ENCODE measurements at regions not wholly inside any gene's neighbourhood (a gene's known extent, or its start where the extent isn't known, plus 50 kb on each side); places are given as distances from the start of the nearest gene placed in this dataset.
"Not testable (repeated sequence)": the region's sequence is repeated elsewhere in the genome, so short reads cannot be mapped to it uniquely, and the experiment has no call there.

DNA sequence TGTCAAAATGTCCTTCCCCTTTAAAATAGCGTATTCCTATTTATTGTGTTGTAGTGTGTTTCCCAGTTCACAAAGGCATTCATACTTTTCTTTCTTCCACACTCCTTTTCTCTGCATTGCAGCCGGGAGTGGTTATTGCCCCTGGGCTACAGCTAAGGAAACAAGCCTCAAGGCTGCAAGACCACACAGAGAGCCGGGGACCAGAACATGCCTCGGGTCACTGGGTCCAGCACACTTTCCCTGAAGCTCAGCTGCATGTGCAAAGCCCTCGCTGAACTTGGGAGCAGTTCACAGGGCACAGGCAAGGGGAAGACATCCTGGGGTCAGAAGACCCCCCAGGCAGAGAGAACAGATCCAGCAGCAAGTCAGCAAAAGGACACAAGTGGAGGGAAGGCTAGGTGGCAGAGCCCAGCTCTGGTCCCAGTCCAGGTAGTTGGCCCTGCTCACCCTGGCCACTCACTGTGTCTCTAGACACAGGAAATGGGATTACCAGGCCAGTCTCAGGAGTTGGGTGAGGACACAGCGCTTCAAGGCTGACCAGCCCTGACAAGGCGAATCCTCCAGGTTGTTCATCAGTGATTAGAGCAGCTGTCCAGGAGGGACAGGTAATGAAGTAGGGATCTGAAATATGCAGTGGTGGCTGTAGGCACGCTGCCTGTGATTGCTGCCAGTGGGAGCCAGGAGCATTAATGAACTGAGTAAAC, 118.2 kb downstream of the CD83 start:
- DNase-seq (ENCODE audit: low read depth) (no peak), FAIRE-seq (no peak)
- H3K27me3 ChIP-seq (ENCODE audit: control insufficient read depth, insufficient read depth, low read length) = no peaks in the 10 kb centered on the region
- H3K36me3 ChIP-seq (ENCODE audit: control insufficient read depth, insufficient read depth, low read length) = no peaks in the 10 kb centered on the region
- no peak for TF ChIP-seq CTCF (IDR thresholded peaks at IDR 0.05; ENCODE audit: insufficient read depth, low read length, severe bottlenecking)
- no peak overlapping the region for H3K4me3 ChIP-seq (ENCODE audit: low read depth, low read length)

DNA sequence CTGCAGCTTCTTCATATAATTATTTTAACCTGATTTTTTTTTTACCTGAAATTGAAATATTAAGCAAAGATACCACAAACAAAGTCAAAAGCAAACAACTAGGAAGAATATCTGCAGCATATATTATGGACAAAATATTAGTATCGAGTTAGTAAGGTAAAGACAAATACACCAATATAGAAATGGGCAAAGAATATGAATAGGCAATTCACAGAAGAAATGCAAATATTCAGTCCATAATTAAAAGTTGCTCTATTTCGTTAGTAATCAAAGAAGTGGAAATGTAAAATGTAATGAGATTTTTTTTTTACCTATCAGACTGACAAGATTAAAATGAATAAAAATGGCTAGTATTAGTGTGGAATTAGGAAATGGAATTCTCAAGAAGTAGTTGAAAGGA, 121.5 kb downstream of the CD83 start:
- DNase-seq (ENCODE audit: low read depth) = no peak
- no peak for FAIRE-seq
- Histone ChIP-seq H3K27me3 (ENCODE audit: control insufficient read depth, insufficient read depth, low read length) (no peaks in the 10 kb centered on the region), H3K4me3 (ENCODE audit: low read depth, low read length) (no peak overlapping the region), H3K36me3 (ENCODE audit: control insufficient read depth, insufficient read depth, low read length) (no peaks in the 10 kb centered on the region)
- no peak for TF ChIP-seq CTCF (IDR thresholded peaks at IDR 0.05; ENCODE audit: insufficient read depth, low read length, severe bottlenecking)

- no peak for TF ChIP-seq CTCF (IDR thresholded peaks at IDR 0.05; ENCODE audit: insufficient read depth, low read length, severe bottlenecking)
- no peaks in the 10 kb centered on the region for H3K27me3 ChIP-seq (ENCODE audit: control insufficient read depth, insufficient read depth, low read length)
- DNase-seq (ENCODE audit: low read depth) (no peak), FAIRE-seq (no peak)
- H3K4me3 ChIP-seq (ENCODE audit: low read depth, low read length) = no peak overlapping the region
- H3K36me3 ChIP-seq (ENCODE audit: control insufficient read depth, insufficient read depth, low read length) = no peaks in the 10 kb centered on the region
Observed at GRCh38 chr6:14240411-14241166, 123.0 kb downstream of the CD83 start.

DNA sequence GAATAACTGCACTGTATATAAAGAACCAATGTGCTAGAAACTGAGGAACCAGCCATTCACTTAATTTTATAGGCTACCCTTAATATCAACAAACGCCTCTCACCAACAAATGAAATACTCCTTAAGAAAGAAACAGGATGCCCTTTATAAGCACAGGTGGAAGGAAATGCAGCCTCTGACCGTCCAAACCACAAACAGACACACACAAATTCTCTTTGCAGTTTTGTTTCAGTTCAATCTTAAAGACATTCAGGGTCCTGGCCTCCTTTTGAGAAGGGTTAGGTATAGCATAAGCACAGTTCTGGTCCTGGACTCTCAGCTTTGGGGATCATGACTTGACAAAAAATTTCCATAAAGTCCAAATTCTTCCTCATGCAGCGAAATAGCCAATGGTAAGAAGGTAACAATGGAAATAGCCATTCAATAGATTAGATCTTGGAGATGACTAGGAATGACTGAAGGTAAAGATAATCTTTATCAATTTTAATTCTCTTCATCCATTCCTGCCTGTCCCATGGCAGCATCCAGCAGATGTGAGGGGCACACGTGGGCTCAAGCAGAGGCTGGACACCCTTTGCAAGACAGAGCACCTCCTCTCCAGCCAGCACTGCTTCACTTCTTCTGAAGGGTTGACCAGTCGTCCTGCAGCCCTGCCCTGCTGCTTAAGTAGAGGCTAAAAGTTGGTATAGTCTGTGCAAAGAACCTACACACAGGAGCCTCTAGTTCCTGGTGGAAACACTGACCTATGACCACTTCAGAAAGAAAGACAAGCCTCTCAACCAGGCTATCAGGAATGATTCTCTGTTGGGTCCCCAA, 123.9 kb downstream of the CD83 start:
- H3K27me3 ChIP-seq (ENCODE audit: control insufficient read depth, insufficient read depth, low read length) = no peaks in the 10 kb centered on the region
- no peak overlapping the region for H3K4me3 ChIP-seq (ENCODE audit: low read depth, low read length)
- DNase-seq (ENCODE audit: low read depth) (no peak), FAIRE-seq (no peak)
- H3K36me3 ChIP-seq (ENCODE audit: control insufficient read depth, insufficient read depth, low read length) = no peaks in the 10 kb centered on the region
- TF ChIP-seq CTCF (IDR thresholded peaks at IDR 0.05; ENCODE audit: insufficient read depth, low read length, severe bottlenecking) = no peak

GRCh38 chr6:14242912-14243311, 125.3 kb downstream of the CD83 start:
- H3K36me3 ChIP-seq (ENCODE audit: control insufficient read depth, insufficient read depth, low read length); FAIRE-seq; H3K4me3 ChIP-seq (ENCODE audit: low read depth, low read length); DNase-seq (ENCODE audit: low read depth); H3K27me3 ChIP-seq (ENCODE audit: control insufficient read depth, insufficient read depth, low read length): not testable (repeated sequence)

GRCh38 chr6:14243597-14243996, 126.0 kb downstream of the CD83 start:
- no peak for FAIRE-seq
- no peak for TF ChIP-seq CTCF (IDR thresholded peaks at IDR 0.05; ENCODE audit: insufficient read depth, low read length, severe bottlenecking)
- DNase-seq (ENCODE audit: low read depth) = no peak
- H3K27me3 ChIP-seq (ENCODE audit: control insufficient read depth, insufficient read depth, low read length) = no peaks in the 10 kb centered on the region
- H3K4me3 ChIP-seq (ENCODE audit: low read depth, low read length) = no peak overlapping the region
- no peaks in the 10 kb centered on the region for H3K36me3 ChIP-seq (ENCODE audit: control insufficient read depth, insufficient read depth, low read length)
